ENCODE measurements at regions not wholly inside any gene's neighbourhood (a gene's known extent, or its start where the extent isn't known, plus 50 kb on each side); places are given as distances from the start of the nearest gene placed in this dataset.

- TF ChIP-seq CTCF (IDR thresholded peaks at IDR 0.05): no peak
- TF ChIP-seq POLR2A (IDR thresholded peaks at IDR 0.05): no peak
Measured at GRCh38 chr4:26086621-26087441, 172.8 kb downstream of the SMIM20 start.

Data from testis (tissue), 2 donors.